Gastroesophageal sphincter (tissue), 3 donors: ENCODE measurements at regions not wholly inside any gene's neighbourhood (a gene's known extent, or its start where the extent isn't known, plus 50 kb on each side); places are given as distances from the start of the nearest gene placed in this dataset.

Experiments used
- EP300 ChIP-seq: sonication (generic); formaldehyde crosslinking; IDR thresholded peaks from one replicate; pipeline ENCODE4 v1.6.1; 2017; ENCODE audit warnings: antibody characterized with exemption, mild to moderate bottlenecking
- POLR2A ChIP-seq, 2 donors: fragments of 450-650 bp; IDR thresholded peaks; one replicate each; pipeline ENCODE4 v1.6.1; 2017; ENCODE audit warnings: antibody characterized with exemption in 2 of 2, mild to moderate bottlenecking in 2 of 2, moderate library complexity in 1 of 2
- TF ChIP-seq, protein P1 (sequence below), 4 experiments: fragments of 200-600 bp in 2 of 4; fragments of 450-650 bp in 2 of 4; sonication (generic) in 1 of 4; IDR thresholded peaks; one replicate each; pipeline ENCODE4 v1.5.1; 2017 to 2019; ENCODE audit warnings: antibody characterized with exemption in 4 of 4, mild to moderate bottlenecking in 2 of 4, moderate library complexity in 2 of 4

- TF ChIP-seq, protein P1, sequence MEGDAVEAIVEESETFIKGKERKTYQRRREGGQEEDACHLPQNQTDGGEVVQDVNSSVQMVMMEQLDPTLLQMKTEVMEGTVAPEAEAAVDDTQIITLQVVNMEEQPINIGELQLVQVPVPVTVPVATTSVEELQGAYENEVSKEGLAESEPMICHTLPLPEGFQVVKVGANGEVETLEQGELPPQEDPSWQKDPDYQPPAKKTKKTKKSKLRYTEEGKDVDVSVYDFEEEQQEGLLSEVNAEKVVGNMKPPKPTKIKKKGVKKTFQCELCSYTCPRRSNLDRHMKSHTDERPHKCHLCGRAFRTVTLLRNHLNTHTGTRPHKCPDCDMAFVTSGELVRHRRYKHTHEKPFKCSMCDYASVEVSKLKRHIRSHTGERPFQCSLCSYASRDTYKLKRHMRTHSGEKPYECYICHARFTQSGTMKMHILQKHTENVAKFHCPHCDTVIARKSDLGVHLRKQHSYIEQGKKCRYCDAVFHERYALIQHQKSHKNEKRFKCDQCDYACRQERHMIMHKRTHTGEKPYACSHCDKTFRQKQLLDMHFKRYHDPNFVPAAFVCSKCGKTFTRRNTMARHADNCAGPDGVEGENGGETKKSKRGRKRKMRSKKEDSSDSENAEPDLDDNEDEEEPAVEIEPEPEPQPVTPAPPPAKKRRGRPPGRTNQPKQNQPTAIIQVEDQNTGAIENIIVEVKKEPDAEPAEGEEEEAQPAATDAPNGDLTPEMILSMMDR (IDR thresholded peaks at IDR 0.05) = no peak
- TF ChIP-seq EP300 = no peak
- no peak for TF ChIP-seq POLR2A (IDR thresholded peaks at IDR 0.05)
Measured at GRCh38 chr10:20953120-20953519, 56.0 kb upstream of the NEBL start.
